Fibroblast of lung (primary cell): ENCODE measurements at regions not wholly inside any gene's neighbourhood (a gene's known extent, or its start where the extent isn't known, plus 50 kb on each side); places are given as distances from the start of the nearest gene placed in this dataset.

Experiments
- DNase-seq, 2 donors: peaks; one replicate each; pipeline versions ENCODE4 v3.0.0 to v3.0.0-alpha.2; 2010; ENCODE audit warnings: low read depth in 2 of 2
- H2AFZ ChIP-seq: 2 replicates; pipeline ENCODE4 v1.5.1; 2012; ENCODE audit warnings: low read length, control low read depth, inconsistent platforms
- H3K27ac ChIP-seq: 2 replicates; pipeline ENCODE4 v1.5.1; 2011; ENCODE audit warnings: low read length, control low read depth; ENCODE audit not compliant: insufficient read depth
- H3K27me3 ChIP-seq: 2 replicates; pipeline ENCODE4 v1.5.1; 2011; ENCODE audit warnings: mild to moderate bottlenecking, low read length; ENCODE audit not compliant: control insufficient read depth, insufficient read depth
- H3K36me3 ChIP-seq: 2 replicates; pipeline ENCODE4 v1.5.1; 2011; ENCODE audit warnings: low read length; ENCODE audit not compliant: control insufficient read depth, insufficient read depth
- H3K4me1 ChIP-seq: 2 replicates; pipeline ENCODE4 v1.5.1; 2011; ENCODE audit warnings: low read length; ENCODE audit not compliant: control insufficient read depth, insufficient read depth; ENCODE audit errors: extremely low read depth
- H3K4me2 ChIP-seq: 2 replicates; pipeline ENCODE4 v1.5.1; 2011; ENCODE audit warnings: low read length, control low read depth; ENCODE audit not compliant: insufficient read depth; ENCODE audit errors: extremely low read depth
- H3K4me3 ChIP-seq, 4 experiments: fragments of 200-600 bp in 1 of 4; sonication (generic) in 1 of 4; replicated peaks in 1 of 4; 2 replicates each; pipeline ENCODE4 v1.5.1; 2011 to 2016; ENCODE audit warnings: low read length in 4 of 4, low read depth in 3 of 4, mild to moderate bottlenecking in 3 of 4, control low read depth in 2 of 4, inconsistent platforms in 1 of 4, mixed read lengths in 1 of 4; ENCODE audit not compliant: insufficient read depth in 1 of 4; ENCODE audit errors: control extremely low read depth in 1 of 4
- H3K79me2 ChIP-seq: 2 replicates; pipeline ENCODE4 v1.5.1; 2012; ENCODE audit warnings: mild to moderate bottlenecking, low read length, inconsistent platforms; ENCODE audit not compliant: control insufficient read depth, insufficient read depth
- H3K9ac ChIP-seq: 2 replicates; pipeline ENCODE4 v1.5.1; 2011; ENCODE audit warnings: mild to moderate bottlenecking, low read length, control low read depth; ENCODE audit not compliant: insufficient read depth
- H3K9me3 ChIP-seq: 2 replicates; pipeline ENCODE4 v1.5.1; 2012; ENCODE audit warnings: low read depth, low read length; ENCODE audit not compliant: control insufficient read depth, insufficient read depth
- H4K20me1 ChIP-seq: 2 replicates; pipeline ENCODE4 v1.5.1; 2011; ENCODE audit warnings: low read length; ENCODE audit not compliant: control insufficient read depth, insufficient read depth; ENCODE audit errors: extremely low read depth
- CTCF ChIP-seq, 2 donors: IDR thresholded peaks in 1 of 2; conservative IDR thresholded peaks in 1 of 2; 1 replicate in 1 of 2; 2 replicates in 1 of 2; pipeline ENCODE4 v1.5.1; 2011 to 2012; ENCODE audit warnings: low read length in 2 of 2, control low read depth in 1 of 2, inconsistent platforms in 1 of 2, low read depth in 1 of 2, mild to moderate bottlenecking in 1 of 2
- EZH2 ChIP-seq: IDR thresholded peaks from 2 replicates; pipeline ENCODE4 v1.5.1; 2012; ENCODE audit warnings: low read length, control low read depth, mild to moderate bottlenecking; ENCODE audit errors: missing control alignments

GRCh38 chr3:109687626-109688025, 350.3 kb upstream of the DPPA4 start:
- Histone ChIP-seq H4K20me1 (no peaks in the 10 kb centered on the region), H3K79me2 (no peaks in the 10 kb centered on the region), H3K4me1 (no peaks in the 10 kb centered on the region), H3K9ac (no peak overlapping the region), H3K27me3 (no peaks in the 10 kb centered on the region), H3K4me2 (no peak overlapping the region), H3K4me3 (no peak overlapping the region), H2AFZ (no peak overlapping the region), H3K9me3 (no peaks in the 10 kb centered on the region), H3K27ac (no peak overlapping the region), H3K36me3 (no peaks in the 10 kb centered on the region)
- TF ChIP-seq CTCF (conservative IDR thresholded peaks at IDR 0.05 in 1 of 2, IDR thresholded peaks at IDR 0.05 in 1 of 2; ENCODE audit: low read depth in 1 of 2, low read length in 2 of 2): no peak
- TF ChIP-seq EZH2: no peak
- peak in 1 of 2 donors; percentile 67 for DNase-seq

- no peak for DNase-seq
- Histone ChIP-seq H3K79me2 (no peaks in the 10 kb centered on the region), H3K4me1 (no peaks in the 10 kb centered on the region), H3K9me3 (no peaks in the 10 kb centered on the region), H3K4me3 (no peak overlapping the region), H4K20me1 (no peaks in the 10 kb centered on the region), H3K9ac (no peak overlapping the region), H3K36me3 (no peaks in the 10 kb centered on the region), H3K27ac (no peak overlapping the region), H2AFZ (no peak overlapping the region), H3K4me2 (no peak overlapping the region), H3K27me3 (no peaks in the 10 kb centered on the region)
- TF ChIP-seq CTCF (conservative IDR thresholded peaks at IDR 0.05 in 1 of 2, IDR thresholded peaks at IDR 0.05 in 1 of 2; ENCODE audit: low read depth in 1 of 2, low read length in 2 of 2) (no peak), EZH2 (no peak)
Observed at GRCh38 chr3:109696932-109697331, 359.6 kb upstream of the DPPA4 start.

- peak; percentile 73 to 96 for DNase-seq
- Histone ChIP-seq H2AFZ (no peak overlapping the region), H4K20me1 (no peaks in the 10 kb centered on the region), H3K4me1 (no peaks in the 10 kb centered on the region), H3K79me2 (no peaks in the 10 kb centered on the region), H3K4me3 (no peak overlapping the region), H3K9ac (no peak overlapping the region), H3K36me3 (no peaks in the 10 kb centered on the region), H3K4me2 (no peak overlapping the region), H3K27ac (no peak overlapping the region), H3K9me3 (no peaks in the 10 kb centered on the region), H3K27me3 (no peaks in the 10 kb centered on the region)
- no peak for TF ChIP-seq EZH2
- TF ChIP-seq CTCF (conservative IDR thresholded peaks at IDR 0.05 in 1 of 2, IDR thresholded peaks at IDR 0.05 in 1 of 2; ENCODE audit: low read depth in 1 of 2, low read length in 2 of 2): no peak
Observed at GRCh38 chr3:109702252-109702651, 364.9 kb upstream of the DPPA4 start.
